ENCODE measurements at regions not wholly inside any gene's neighbourhood (a gene's known extent, or its start where the extent isn't known, plus 50 kb on each side); places are given as distances from the start of the nearest gene placed in this dataset.
"Not testable (repeated sequence)": the region's sequence is repeated elsewhere in the genome, so short reads cannot be mapped to it uniquely, and the experiment has no call there.

DNA sequence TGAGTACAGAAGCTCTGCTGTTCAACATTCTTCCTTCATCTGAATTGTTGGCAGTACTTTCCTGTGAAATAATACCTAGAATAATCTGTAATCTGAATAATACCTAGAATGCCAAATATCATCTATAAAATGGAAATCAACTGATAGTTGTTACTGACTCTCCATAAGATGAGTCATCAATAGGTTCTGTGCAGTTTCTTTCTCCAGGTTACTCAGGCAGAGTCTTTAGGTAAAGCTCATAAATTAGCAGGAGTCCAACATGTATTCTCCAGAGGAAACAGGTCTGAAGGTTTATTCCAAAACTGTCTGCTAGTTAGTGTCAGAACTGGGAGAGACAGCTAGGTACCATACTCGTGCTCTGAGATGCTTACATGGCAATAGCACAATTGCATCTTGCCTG, 282.0 kb upstream of the MAP2 start:
- in situ Hi-C loops (cut with HindIII; ENCODE audit: low pct_unique_long_range_greater_than_20kb, low sequenced_read_pairs) (no loop called here), intact Hi-C loops (cut with micrococcal nuclease; ENCODE audit: unreplicated experiment) (no loop called here)
- ATAC-seq: no peak

DNA sequence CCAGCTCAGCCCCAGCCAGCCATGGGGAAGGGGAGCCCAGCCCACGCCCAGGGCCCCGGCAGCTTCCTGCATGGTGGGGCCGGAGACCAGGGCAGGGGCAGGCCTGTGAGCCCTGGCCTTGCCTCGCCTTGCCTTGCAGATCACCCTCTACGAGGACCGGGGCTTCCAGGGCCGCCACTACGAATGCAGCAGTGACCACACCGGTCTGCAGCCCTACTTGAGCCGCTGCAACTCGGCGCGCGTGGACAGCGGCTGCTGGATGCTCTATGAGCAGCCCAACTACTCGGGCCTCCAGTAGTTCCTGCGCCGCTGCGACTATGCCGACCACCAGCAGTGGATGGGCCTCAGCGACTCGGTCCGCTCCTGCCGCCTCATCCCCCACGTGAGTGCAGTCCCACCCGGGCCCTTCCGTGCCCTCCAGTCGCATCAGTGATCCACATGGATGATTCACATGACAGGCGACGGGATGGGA, 278.6 kb upstream of the MAP2 start:
- ATAC-seq; BruUV-seq (replicated peaks); in situ Hi-C loops (cut with HindIII; ENCODE audit: low pct_unique_long_range_greater_than_20kb, low sequenced_read_pairs); CTCF ChIA-PET; H3K4me1 ChIP-seq (ENCODE audit: control insufficient read depth, insufficient read depth, low read length); H3K27ac ChIP-seq (ENCODE audit: low read length); intact Hi-C loops (cut with micrococcal nuclease; ENCODE audit: unreplicated experiment); DNase-seq (ENCODE audit: low read depth, low spot score); H3K27me3 ChIP-seq (ENCODE audit: control insufficient read depth, insufficient read depth, low read length); H3K36me3 ChIP-seq (ENCODE audit: control insufficient read depth, insufficient read depth, low read length); POLR2A ChIA-PET; H3K9me3 ChIP-seq (ENCODE audit: control insufficient read depth, insufficient read depth, low read depth, low read length); H3K4me3 ChIP-seq (ENCODE audit: low read depth in 2 of 2, low read length in 2 of 2): not testable (repeated sequence)

More for the DNA sequence above, 282.0 kb upstream of the MAP2 start:
- Histone ChIP-seq H3K27me3 (ENCODE audit: control insufficient read depth, insufficient read depth, low read length) (no peaks in the 10 kb centered on the region), H3K9me3 (ENCODE audit: control insufficient read depth, insufficient read depth, low read depth, low read length) (no peaks in the 10 kb centered on the region), H3K36me3 (ENCODE audit: control insufficient read depth, insufficient read depth, low read length) (no peaks in the 10 kb centered on the region), H3K27ac (ENCODE audit: low read length) (no peak overlapping the region), H3K4me1 (ENCODE audit: control insufficient read depth, insufficient read depth, low read length) (no peaks in the 10 kb centered on the region), H3K4me3 (ENCODE audit: low read depth in 2 of 2, low read length in 2 of 2) (no peak overlapping the region)
- BruUV-seq (replicated peaks): no TSS peak
- ChIA-PET CTCF (interaction anchor here (0.6 kb wide), 1 partner anchor 21 kb away, joined by 4 read pairs; no protein-coding TSS in a partner anchor), POLR2A (no interaction called here)
- TF ChIP-seq CTCF (IDR thresholded peaks at IDR 0.05): no peak
- no peak for TF ChIP-seq TCF7L2 (IDR thresholded peaks at IDR 0.05; ENCODE audit: low read depth, low read length)
- no peak for DNase-seq (ENCODE audit: low read depth, low spot score)

GRCh38 chr2:209145941-209146681, 277.7 kb upstream of the MAP2 start:
- Histone ChIP-seq H3K27me3 (ENCODE audit: control insufficient read depth, insufficient read depth, low read length) (0 out of 2 replicates have a peak, but pooled peaks cover 2% of the 10 kb centered on the region), H3K27ac (ENCODE audit: low read length) (no peak overlapping the region), H3K9me3 (ENCODE audit: control insufficient read depth, insufficient read depth, low read depth, low read length) (no peaks in the 10 kb centered on the region), H3K4me3 (ENCODE audit: low read depth in 2 of 2, low read length in 2 of 2) (no peak overlapping the region), H3K36me3 (ENCODE audit: control insufficient read depth, insufficient read depth, low read length) (no peaks in the 10 kb centered on the region), H3K4me1 (ENCODE audit: control insufficient read depth, insufficient read depth, low read length) (no peaks in the 10 kb centered on the region)
- no peak for TF ChIP-seq CTCF (IDR thresholded peaks at IDR 0.05)
- TF ChIP-seq POLR2AphosphoS5 (IDR thresholded peaks at IDR 0.05; ENCODE audit: low read depth, low read length): no peak
- no peak for TF ChIP-seq REST (IDR thresholded peaks at IDR 0.05; ENCODE audit: insufficient read depth in 1 of 2, low read depth in 2 of 2, low read length in 1 of 2)
- no peak for TF ChIP-seq SIN3A (IDR thresholded peaks at IDR 0.05; ENCODE audit: borderline replicate concordance, insufficient read depth, low read depth, low read length)
- TF ChIP-seq TCF7L2 (IDR thresholded peaks at IDR 0.05; ENCODE audit: low read depth, low read length): no peak
- no TSS peak for BruUV-seq (replicated peaks)
- DNase-seq (ENCODE audit: low read depth, low spot score) (no peak), ATAC-seq (no peak)
- intact Hi-C loops (cut with micrococcal nuclease; ENCODE audit: unreplicated experiment) (no loop called here), in situ Hi-C loops (cut with HindIII; ENCODE audit: low pct_unique_long_range_greater_than_20kb, low sequenced_read_pairs) (no loop called here)
- ChIA-PET CTCF (no interaction called here), POLR2A (no interaction called here)
